GDM1 (cell line): ENCODE measurements at regions not wholly inside any gene's neighbourhood (a gene's known extent, or its start where the extent isn't known, plus 50 kb on each side); places are given as distances from the start of the nearest gene placed in this dataset.
A peak's percentile ranks its signal among the peaks of the same experiment; 100 is the strongest.

Source experiments
- DNase-seq: peaks from one replicate; lab custom pipeline; 2025; lab: John Stamatoyannopoulos, UW

DNA sequence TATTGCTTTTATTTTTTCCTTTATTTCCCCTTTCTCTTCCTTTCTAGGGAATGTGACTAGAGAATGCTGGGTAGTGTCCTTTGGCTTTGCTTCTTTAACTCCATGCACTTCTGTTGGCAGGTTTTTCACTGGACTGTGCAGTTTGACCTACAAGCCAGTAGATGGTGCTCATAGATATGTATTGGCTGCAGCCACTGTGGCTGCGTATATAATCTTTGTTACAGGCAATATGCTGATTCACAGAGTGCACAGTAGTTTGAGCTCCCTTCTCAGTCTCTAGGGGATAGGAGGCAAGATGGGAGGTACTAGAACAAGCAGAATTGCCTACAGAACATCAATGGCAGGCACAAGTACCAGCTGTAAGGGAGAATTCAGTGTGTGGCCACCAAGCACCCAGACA lies 503.5 kb downstream of the LRFN5 start:
- peak; percentile 5 for DNase-seq

DNA sequence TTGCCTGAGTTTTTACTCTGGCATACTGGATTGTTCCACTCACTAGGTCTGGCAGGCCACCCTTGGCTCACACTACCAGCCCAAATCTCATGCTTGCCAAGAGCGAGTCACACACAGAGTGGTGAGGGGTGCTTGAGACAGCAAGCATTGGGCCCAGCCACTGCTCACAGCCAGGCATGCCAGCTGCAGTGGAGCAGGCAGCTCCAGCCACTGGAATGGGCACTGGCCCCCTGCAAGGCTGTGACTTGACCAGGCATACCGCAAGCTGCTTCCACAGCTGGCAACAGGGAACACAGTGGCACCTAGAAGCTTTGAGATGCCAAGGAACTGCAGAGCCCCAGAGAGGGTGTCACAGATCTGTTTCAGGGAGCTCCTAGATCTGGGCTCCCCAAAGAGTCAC lies 488.5 kb downstream of the LRFN5 start:
- DNase-seq: no peak

DNA sequence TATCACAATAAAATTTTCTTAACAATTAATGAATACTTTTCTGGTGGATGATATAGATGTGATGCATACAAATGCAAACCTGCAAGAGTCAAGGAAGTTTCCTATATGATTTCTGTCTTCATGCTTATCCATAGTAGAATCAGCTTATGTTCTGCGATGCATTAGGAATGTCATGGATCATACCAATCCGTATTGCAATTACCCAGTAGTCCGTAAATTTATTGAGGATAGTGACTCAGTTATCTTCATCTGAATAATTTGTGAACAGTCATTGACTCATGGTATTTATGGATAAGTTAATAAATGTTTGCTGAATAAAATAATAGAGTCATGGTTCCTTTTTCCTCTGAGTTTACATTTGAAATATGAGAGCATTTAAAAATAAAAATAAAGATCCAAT lies 483.4 kb downstream of the LRFN5 start:
- DNase-seq: no peak

DNA sequence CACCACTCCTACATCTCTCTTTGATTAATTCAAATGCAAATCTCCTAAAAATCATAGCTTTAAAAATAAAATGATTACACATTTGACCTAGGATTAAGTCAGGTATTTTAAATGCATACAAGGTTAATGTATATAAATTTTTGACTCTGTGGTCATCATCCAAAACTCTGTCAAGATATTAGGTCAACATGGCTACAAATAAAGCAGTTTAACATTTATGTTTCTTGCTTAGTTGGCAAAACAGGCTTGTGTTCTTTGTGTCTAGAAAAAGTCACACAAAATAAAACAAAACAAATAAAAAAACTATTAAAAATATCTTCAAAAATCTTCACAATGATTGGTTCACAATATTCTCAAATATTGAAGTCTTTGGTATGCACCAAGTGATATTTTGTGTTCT lies 473.2 kb downstream of the LRFN5 start:
- no peak for DNase-seq

DNA sequence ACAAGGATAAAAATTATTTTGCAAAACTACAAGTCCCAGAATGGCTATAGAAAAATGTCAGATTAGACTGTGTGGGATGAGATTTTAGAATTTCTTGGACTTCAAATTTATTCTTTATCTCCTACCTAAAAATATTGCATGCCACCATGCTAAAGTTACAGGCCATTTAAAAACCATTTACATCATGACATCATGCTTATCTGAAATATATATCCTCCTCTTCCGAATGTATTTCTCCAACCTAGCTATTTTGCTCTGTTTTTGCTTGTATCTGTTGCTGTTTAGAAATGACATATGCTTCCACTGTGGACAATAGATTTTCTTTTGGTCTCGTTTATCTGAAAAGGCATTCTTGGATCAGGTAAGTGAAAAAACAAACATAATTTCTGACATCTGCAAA lies 471.7 kb downstream of the LRFN5 start:
- no peak for DNase-seq

DNA sequence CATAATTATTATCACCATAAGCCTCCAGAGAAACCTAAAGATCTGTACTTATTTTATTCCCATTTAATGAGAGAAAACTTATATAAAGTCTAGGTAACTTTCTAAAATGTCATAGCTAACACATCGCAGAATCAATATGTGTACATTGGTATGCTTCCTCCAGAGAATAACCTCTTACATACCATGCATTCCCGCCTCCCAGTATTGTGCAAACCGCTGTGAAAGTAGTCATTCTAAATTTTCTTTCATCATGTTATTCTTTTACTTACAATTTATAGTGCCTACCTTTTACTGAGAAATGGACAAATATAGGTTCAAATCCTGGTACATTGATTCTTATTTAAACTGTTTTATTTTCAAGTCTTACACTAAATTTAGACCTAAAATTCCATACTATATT lies 463.4 kb downstream of the LRFN5 start:
- no peak for DNase-seq

DNA sequence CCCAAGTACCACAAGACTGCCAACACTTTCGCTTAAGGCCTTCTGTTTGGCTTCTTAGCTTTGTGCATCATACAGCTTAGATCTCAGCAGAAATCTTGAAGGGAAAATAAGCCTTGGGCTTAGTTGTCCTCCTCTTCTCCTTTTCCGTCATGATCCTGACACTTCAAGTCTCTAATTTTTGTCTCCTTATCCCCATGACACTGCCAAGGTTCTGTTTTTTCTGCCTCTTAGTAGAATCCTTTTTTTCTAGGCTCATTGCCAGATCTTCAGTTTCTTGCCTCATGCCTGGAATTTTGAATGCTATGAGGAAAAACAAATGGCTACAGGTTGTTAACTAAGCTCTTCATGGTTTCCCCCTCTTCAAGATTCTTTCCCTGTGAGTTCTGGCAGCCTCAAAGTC lies 450.4 kb downstream of the LRFN5 start:
- DNase-seq: no peak

DNA sequence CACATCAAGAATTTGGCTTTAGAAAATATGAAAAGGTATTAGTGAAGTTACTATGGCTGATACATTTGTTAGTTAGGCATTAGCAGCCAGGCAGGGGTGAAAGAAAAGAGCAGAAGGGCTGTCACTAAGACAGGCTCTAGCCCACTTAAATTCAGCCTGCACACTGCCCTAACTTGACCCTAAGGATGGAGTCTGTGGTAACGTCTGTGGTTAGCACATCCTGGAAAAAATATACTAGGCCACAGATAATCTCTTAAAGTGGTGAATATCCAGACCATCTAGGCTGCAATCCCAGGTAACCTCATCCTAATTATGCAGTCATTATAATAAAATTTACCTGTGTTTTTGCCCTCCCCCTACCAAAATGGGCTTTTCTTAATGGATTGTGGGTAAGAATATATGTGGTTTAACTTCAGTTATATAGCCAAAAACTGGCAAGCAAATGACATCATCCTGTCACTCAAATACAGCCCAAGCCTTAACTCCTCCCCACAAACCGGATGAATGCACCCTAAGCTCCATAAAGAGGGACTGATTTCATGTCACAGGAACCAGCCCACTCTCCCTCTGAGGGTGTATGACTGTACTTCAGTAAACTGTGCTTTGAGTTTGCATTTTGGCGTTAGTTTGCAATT lies 440.9 kb downstream of the LRFN5 start:
- no peak for DNase-seq

DNA sequence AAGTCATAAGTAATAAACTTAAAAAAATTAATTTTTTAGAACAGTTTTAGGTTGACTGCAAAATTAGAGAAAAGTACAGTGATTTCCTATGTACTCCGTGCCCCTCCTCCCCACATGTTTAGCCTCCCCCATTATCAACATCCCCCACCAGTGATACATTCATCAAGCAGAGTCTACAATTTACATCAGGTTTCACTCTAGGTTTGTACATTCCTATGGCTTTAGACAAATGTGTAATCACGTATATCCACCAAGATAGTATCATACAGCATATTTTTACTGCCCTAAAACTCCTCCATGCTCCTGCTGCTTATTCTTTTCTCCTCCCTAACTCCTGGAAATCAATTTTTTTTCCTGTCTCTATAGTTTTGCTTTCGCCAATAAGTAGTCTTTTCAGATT lies 438.7 kb downstream of the LRFN5 start:
- no peak for DNase-seq

DNA sequence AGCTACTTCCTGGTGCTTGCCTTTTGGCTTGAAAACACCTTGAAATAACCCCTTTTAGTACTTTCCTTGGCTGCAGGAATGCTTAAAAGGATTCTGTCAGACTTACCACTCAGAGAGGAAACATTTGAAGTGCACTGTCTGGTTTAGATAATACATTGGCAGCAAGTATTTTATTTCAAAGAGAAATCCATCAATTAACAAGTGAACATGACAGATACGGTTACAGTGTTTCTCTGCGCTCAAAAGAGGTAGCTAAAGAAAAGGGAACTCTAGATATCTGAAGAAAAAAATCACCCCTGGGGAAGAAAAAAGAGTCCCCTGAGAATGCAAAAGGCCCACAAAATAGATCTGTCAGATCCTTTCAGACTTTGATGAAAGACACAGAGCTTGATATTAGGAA lies 421.9 kb downstream of the LRFN5 start:
- no peak for DNase-seq

DNA sequence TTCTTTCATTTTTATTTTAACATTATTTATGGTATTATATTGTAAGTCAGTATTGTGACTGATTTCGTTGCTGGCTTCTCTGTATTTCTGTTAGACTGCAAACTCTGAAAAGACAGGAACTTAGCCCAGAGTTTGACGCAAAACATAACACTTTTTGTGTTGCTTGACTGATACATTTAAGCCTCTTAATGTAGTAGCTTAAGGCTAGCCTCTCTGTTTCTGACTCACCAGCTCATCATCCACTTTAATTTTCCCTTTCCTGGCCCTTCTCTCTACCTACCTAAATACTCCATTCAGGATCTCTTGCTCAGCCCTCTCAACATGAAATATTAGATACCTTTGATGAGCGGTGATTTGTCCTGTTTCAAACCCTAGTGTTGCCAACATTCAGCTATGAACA lies 420.6 kb downstream of the LRFN5 start:
- no peak for DNase-seq

DNA sequence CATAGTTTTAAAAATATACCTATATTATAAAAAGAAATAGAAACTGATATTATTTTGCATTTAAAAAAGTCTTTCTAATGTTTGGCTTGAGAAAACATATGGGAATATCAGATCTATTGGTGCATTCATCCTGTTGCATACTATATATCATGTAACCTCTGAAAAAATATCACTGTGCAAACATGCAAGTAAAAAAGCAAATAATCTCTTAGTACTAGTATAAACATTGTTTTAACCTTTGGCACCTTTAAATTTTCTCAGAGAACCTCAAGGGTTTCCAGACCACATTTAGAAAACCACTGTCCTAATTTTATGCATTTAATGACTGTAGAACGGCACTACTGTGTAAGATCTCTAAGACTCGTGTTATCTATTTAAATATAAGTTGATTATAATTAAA lies 416.8 kb downstream of the LRFN5 start:
- no peak for DNase-seq

DNA sequence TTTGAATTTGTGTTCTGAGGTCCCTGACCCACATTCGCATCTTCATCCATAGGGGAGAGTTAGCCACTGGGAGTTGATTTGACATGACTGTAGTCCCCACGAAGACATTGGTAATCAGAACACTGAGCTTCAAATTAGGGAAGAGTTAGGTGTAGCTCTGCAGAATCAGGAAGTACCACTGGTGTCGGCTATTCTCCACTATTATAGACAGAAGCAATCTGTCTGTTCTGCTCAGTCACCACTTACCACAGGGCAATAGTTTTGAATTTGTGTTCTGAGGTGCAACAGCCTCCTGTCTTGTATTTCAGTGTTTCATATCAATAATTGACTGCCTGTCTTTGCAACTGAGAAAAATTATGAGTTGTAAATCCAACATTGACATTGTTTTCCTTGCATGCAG lies 407.6 kb downstream of the LRFN5 start:
- no peak for DNase-seq

DNA sequence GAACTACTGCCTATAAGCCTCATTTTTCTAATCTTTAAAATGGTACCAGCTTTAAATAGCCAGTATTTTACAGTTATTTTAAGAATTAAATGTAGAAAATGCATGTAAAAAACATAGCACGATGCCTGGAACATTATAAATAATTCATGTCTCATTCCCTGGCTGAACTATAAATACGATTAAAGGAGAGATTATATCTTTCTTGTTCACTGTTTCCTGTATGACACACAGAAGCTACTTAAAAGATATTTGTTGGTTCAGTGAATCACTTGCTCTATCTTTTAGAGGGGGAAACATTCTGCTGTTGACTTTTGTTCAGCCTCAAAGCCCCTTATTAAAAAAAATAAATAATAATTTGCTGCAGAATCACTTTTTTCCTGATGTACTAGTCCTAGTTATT lies 406.9 kb downstream of the LRFN5 start:
- DNase-seq: no peak

DNA sequence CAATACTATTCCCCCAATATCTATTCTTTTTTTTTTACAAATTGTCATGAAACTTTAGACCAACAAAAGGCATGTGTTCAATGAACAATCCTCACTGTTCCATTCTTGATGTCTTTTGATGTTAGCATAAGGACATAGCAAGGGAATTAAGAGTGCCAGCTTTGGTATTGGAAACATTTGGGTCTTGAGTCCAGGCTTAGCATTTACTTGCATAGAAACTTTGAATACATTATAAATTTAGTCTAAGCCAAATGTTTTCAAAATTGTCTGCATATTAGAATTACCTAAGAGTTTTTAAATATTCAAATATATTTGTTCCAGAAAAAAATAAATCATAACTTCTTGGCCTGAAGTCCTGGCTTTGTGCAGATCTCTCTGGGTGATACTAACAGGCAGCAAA lies 406.5 kb downstream of the LRFN5 start:
- no peak for DNase-seq

DNA sequence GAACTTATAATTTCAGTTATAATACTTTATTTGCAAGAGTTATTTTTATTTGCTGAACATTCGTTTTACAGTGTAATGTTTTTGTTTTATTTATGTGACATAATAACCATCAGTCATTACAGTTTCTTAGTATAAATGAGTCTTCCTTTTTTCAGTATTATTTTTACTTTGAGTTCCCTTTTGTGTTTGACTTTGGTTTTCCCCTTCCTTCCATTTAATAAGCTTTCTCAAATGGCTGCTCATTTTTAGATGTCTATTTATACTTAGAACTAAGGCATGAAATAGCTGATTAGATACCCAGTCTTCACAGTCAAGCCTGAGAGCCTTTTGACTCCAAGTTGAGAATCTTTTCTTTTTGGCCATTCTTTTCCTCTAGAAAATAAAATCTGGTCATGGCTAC lies 404.5 kb downstream of the LRFN5 start:
- DNase-seq: no peak

DNA sequence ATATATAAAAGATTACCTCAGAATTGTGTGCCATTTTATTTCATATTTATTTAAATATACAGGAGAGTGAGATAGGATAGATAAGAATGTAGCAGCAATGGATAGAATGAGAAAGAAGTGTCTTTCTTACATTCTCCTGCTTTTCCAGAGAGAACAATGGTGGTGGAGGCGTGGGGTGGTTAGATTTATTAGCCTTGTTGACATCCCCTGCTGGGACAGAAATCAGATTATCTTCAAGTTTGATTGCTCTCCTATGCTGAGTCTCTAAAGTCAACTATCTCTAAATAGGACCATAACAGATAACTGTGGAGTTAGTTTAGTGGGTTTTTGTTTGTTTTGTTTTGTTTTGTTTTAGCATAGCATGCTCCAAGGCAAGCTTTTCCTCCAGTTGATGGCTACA lies 397.6 kb downstream of the LRFN5 start:
- no peak for DNase-seq

DNA sequence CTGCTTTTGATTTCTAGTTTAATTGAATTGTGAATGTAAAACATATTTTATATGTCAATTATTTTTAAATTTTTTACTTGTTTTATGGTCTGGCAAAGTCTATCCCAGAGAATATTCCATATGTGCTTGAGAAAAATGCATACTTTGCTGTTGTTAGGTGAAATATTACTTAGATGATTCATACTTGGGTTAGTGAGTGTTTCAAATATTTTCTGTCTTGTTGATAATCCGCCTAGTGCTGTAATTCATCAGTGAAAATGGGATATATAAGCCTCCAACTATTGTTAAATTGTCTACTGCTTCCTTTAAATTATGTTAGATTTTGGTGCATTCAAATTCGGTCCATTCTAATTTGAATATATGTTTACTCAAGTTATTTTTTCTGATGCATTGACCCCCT lies 395.5 kb downstream of the LRFN5 start:
- DNase-seq: no peak

DNA sequence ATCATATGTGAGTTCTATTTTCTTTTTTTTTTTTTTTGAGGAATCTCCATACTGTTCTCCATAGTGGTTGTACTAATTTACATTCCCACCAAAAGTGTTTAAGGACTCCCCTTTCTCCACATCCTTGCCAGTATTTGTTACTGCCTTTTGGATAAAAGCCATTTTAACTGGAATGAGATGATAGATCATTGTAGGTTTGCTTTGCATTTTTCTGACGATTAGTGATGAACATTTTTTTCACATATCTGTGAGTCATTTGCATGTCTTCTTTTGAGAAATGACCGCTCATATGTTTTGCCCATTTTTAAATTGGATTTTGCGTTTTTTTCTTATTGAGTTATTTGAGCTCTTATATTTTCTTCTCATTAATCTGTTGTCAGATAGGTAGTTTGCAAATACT lies 394.8 kb downstream of the LRFN5 start:
- DNase-seq: no peak

DNA sequence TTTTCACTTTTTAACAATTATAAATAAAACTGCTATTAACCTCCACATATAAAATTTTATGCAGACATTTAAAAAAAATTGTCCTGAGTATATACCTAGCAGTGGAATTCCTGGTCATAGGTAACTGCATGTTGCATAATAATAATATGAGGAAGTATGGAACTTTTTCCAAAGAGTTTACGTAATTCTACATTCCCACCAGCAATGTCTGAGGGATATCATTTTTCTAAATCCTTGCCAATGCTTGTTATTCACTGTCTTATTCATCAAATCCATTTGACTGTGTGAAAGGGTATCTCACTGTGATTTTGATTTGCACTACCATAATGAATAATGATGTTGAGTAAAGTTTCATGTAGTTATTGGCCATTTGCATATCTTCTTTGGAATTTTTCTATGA lies 393.8 kb downstream of the LRFN5 start:
- no peak for DNase-seq

DNA sequence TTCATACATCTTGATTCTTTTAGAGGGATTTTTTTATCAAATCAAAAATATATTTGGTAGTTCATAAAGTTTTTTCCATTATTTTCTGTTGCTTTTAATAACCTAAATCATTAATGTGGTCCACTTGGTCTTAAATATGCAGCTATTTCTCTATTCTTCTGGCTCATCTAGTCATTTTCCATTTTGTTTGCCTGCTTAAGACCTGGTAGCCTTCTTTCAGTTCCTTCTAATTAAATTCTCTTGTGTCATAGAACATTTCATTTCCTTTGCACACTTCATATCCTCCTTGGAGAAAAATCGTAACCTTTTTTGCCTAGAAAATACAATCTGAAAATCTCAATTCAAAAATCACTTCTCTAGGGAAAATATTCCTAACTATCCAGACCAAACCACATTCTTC lies 387.0 kb downstream of the LRFN5 start:
- DNase-seq: no peak

DNA sequence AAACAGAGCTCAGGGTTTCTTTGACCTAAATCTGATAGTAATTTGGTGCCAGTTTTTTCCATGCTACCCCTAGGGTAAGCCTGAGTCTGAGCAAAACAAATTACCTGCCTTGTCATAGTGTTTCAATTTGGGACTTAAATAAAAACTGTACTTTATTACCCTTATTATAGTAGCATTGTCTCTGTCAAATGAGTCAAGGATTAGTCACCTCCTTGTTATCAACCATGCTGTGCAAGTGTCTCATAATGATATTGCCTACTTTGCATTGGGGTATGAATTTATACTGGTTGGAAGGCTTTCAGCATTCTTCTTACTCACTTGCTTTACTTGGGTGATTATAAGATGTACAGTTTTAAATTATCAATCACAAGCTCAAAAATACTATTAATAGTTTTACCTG lies 380.0 kb downstream of the LRFN5 start:
- no peak for DNase-seq

DNA sequence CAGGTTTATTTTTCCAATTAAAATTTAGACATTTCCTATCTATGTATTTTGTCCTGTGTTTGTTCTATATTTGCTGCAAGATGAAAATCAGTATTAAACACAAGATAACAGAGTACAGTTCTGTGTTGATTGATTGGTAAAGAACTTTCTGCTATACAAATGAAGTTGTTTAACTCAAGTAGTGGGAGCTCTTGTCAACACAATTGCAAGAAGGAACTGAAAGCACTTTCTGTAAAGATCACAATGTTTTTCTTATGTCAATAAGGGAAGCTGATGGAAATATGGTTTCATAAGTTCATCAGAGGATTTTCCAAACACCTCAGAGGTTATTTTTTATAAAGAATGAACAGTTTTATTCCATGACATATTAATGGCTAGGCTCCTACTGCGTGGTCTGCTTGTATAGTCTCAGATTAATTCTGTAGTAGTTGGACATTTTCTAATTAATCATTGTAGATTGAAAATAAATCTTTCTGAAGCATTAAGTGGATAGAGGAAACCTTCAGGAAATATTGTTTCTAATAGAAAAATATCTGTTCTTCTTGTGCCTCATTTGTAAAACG lies 379.5 kb downstream of the LRFN5 start:
- DNase-seq: no peak

DNA sequence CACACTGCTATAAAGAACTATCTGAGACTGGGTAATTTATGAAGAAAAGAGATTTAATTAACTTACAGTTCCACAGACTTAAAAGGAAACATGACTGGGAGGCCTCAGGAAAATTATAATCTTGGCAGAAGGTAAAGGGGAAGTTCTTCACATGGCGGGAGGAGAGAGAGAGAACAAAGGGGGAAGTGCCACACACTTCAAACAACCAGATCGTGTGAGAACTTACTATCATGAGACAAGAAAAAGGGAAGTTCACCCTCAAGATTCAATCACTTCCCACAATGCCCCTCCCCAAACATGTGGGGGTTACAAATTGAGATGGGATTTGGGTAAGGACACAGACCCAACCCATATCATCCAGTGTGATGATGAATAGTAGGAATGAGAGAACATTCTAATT lies 366.5 kb downstream of the LRFN5 start:
- DNase-seq: peak; percentile 56

DNA sequence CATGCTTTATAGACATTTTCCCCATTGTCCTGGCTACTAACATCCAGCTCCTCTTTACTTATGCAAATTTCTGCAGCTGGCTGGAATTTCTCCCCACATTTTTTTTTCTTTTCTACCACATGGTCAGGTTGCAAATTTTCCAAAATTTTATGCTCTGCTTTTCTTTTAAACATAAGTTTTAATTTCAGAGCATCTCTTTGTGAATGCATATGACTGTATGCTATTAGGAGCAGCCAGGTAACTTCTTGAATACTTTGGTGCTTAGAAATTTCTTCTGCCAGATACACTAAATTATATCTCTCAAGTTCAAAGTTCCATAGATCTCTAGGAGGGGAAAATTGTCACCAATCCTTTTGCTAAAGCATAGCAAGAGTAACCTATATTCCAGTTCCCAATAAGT lies 365.9 kb downstream of the LRFN5 start:
- DNase-seq: no peak
